Erythroblast (primary cell): ENCODE measurements at regions not wholly inside any gene's neighbourhood (a gene's known extent, or its start where the extent isn't known, plus 50 kb on each side); places are given as distances from the start of the nearest gene placed in this dataset.

Source experiments
- GATA1 ChIP-seq: IDR thresholded peaks from 2 replicates; pipeline ENCODE4 v1.6.1; 2011; ENCODE audit warnings: low read depth, mild to moderate bottlenecking, control low read depth, low read length, moderate library complexity
- POLR2A ChIP-seq: IDR thresholded peaks from 2 replicates; pipeline ENCODE4 v1.6.1; 2011; ENCODE audit warnings: mild to moderate bottlenecking, low read length

GRCh38 chrX:82585868-82586267 is 922.2 kb upstream of the POU3F4 start:
- TF ChIP-seq POLR2A (no peak), GATA1 (no peak)
